GM12872 (cell line): ENCODE measurements at regions not wholly inside any gene's neighbourhood (a gene's known extent, or its start where the extent isn't known, plus 50 kb on each side); places are given as distances from the start of the nearest gene placed in this dataset.

Source experiments
- CTCF ChIP-seq: IDR thresholded peaks from 3 replicates; pipeline ENCODE4 v1.5.1; 2011; ENCODE audit warnings: low read depth, mild to moderate bottlenecking, low read length, moderate library complexity; ENCODE audit not compliant: insufficient read depth

GRCh38 chr1:165124772-165125171 is 231.7 kb downstream of the LMX1A start:
- TF ChIP-seq CTCF, result no peak

- no peak for TF ChIP-seq CTCF
Measured at GRCh38 chr1:165119086-165119485, 237.4 kb downstream of the LMX1A start.

GRCh38 chr1:165117482-165117881 is 239.0 kb downstream of the LMX1A start:
- no peak for TF ChIP-seq CTCF

- TF ChIP-seq CTCF, result no peak
Measured at GRCh38 chr1:165116732-165117131, 239.8 kb downstream of the LMX1A start.

GRCh38 chr1:165116171-165116570 is 240.3 kb downstream of the LMX1A start:
- no peak for TF ChIP-seq CTCF

- no peak for TF ChIP-seq CTCF
Measured at GRCh38 chr1:165114889-165115285, 241.6 kb downstream of the LMX1A start.

GRCh38 chr1:165114022-165114888 is 242.3 kb downstream of the LMX1A start:
- TF ChIP-seq CTCF, result peak; percentile 81

- TF ChIP-seq CTCF, result no peak
Measured at GRCh38 chr1:165112260-165112659, 244.3 kb downstream of the LMX1A start.
